A549 (cell line): ENCODE measurements at regions not wholly inside any gene's neighbourhood (a gene's known extent, or its start where the extent isn't known, plus 50 kb on each side); places are given as distances from the start of the nearest gene placed in this dataset.
A peak's percentile ranks its signal among the peaks of the same experiment; 100 is the strongest.
"Not testable (repeated sequence)": the region's sequence is repeated elsewhere in the genome, so short reads cannot be mapped to it uniquely, and the experiment has no call there.

ENCODE experiments used
- ATAC-seq, 2 experiments: fragments of 200-7000 bp in 1 of 2; fragments of >200 bp in 1 of 2; cut with Nextera tagmentation in 1 of 2; cut with Tn5 transposase in 1 of 2; 3 replicates each; pipeline versions ENCODE4 v1.8.0 to v1.9.1; 2018 to 2020; ENCODE audit warnings: mild to moderate bottlenecking in 1 of 2, moderate library complexity in 1 of 2
- CTCF ChIA-PET: fragments of 300-600 bp; sonication (Branson Sonifier 250); formaldehyde crosslinking; extraction: SDS; loops from one replicate; lab custom pipeline; 2021; ENCODE audit warnings: antibody characterized with exemption, inconsistent platforms; lab: Yijun Ruan, JAX
- POLR2A ChIA-PET: fragments of 350-600 bp; formaldehyde crosslinking; extraction: SDS; loops from one replicate; lab custom pipeline; 2021; ENCODE audit warnings: antibody characterized with exemption, inconsistent platforms; lab: Yijun Ruan, JAX
- DNase-seq, 2 experiments: peaks; one replicate each; pipeline versions ENCODE4 v3.0.0 to v3.0.0-alpha.2; 2011 to 2016; ENCODE audit warnings: low read depth in 1 of 2, low spot score in 1 of 2
- FAIRE-seq: peaks from 2 replicates; lab custom pipeline; 2011; peaks lifted over from hg19 to GRCh38; lab: Jason Lieb, UNC
- H3K27ac ChIP-seq, 2 experiments: fragments of >200 bp; sonication (Bioruptor Twin); formaldehyde crosslinking; 3 replicates each; pipeline ENCODE4 v1.5.1; 2016 to 2017
- H3K4me1 ChIP-seq: fragments of >200 bp; sonication (Bioruptor Twin); formaldehyde crosslinking; 3 replicates; pipeline ENCODE4 v1.6.1; 2016
- H3K4me2 ChIP-seq: fragments of >200 bp; sonication (Bioruptor Twin); formaldehyde crosslinking; 3 replicates; pipeline ENCODE4 v1.6.1; 2016
- H3K4me3 ChIP-seq: fragments of >200 bp; sonication (Bioruptor Twin); formaldehyde crosslinking; 3 replicates; pipeline ENCODE4 v1.5.1; 2016
- H3K9me3 ChIP-seq: fragments of >200 bp; sonication (Bioruptor Twin); formaldehyde crosslinking; 3 replicates; pipeline ENCODE4 v1.6.1; 2016
- ATOH8 ChIP-seq: fragments of 250-450 bp; sonication (Bioruptor Pico); IDR thresholded peaks from 2 replicates; pipeline ENCODE4 v1.5.0; 2020; ENCODE audit warnings: low read depth, mild to moderate bottlenecking, moderate library complexity
- CBX8 ChIP-seq: fragments of 200-600 bp; sonication (generic); IDR thresholded peaks from 2 replicates; pipeline ENCODE4 v1.6.1; 2016
- CHD4 ChIP-seq: fragments of 200-600 bp; sonication (generic); IDR thresholded peaks from 2 replicates; pipeline ENCODE4 v1.6.1; 2016; ENCODE audit warnings: antibody characterized with exemption, mild to moderate bottlenecking, borderline replicate concordance
- E2F6 ChIP-seq: IDR thresholded peaks from 2 replicates; pipeline ENCODE4 v1.6.1; 2012; ENCODE audit warnings: low read depth, borderline replicate concordance
- ELK1 ChIP-seq: fragments of 150-350 bp; IDR thresholded peaks from 2 replicates; pipeline ENCODE4 v1.6.1; 2014; ENCODE audit warnings: low read depth, mild to moderate bottlenecking, low read length
- ESRRA ChIP-seq: fragments of 150-350 bp; IDR thresholded peaks from 2 replicates; pipeline ENCODE4 v1.6.1; 2014; ENCODE audit warnings: mild to moderate bottlenecking, low read length, borderline replicate concordance
- FOXS1 ChIP-seq: fragments of 250-450 bp; sonication (Bioruptor Pico); IDR thresholded peaks from 2 replicates; pipeline ENCODE4 v1.5.0; 2020; ENCODE audit warnings: mild to moderate bottlenecking, moderate library complexity
- GATA3 ChIP-seq: IDR thresholded peaks from 2 replicates; pipeline ENCODE4 v1.6.1; 2012; ENCODE audit warnings: borderline replicate concordance
- HES2 ChIP-seq: fragments of >200 bp; sonication (Bioruptor Twin); formaldehyde crosslinking; IDR thresholded peaks from 2 replicates; pipeline ENCODE4 v1.6.1; 2016
- HMGXB4 ChIP-seq: fragments of 250-450 bp; sonication (Bioruptor Pico); IDR thresholded peaks from 2 replicates; pipeline ENCODE4 v1.5.0; 2021; ENCODE audit warnings: mild to moderate bottlenecking, moderate library complexity, borderline replicate concordance
- JUNB ChIP-seq: fragments of >200 bp; sonication (Bioruptor Twin); formaldehyde crosslinking; IDR thresholded peaks from 2 replicates; pipeline ENCODE4 v1.6.1; 2016
- MAFK ChIP-seq: fragments of 450-650 bp; IDR thresholded peaks from 2 replicates; pipeline ENCODE4 v1.6.1; 2014; ENCODE audit not compliant: partially characterized antibody
- MAX ChIP-seq: IDR thresholded peaks from 2 replicates; pipeline ENCODE4 v1.6.1; 2012
- NR3C1 ChIP-seq: fragments of >200 bp; sonication (Bioruptor Twin); formaldehyde crosslinking; IDR thresholded peaks from 3 replicates; pipeline ENCODE4 v1.6.1; 2017
- PBX3 ChIP-seq: IDR thresholded peaks from 2 replicates; pipeline ENCODE4 v1.6.1; 2012
- REST ChIP-seq: fragments of 200-600 bp; sonication (generic); IDR thresholded peaks from 2 replicates; pipeline ENCODE4 v1.6.1; 2016; ENCODE audit warnings: antibody characterized with exemption, mild to moderate bottlenecking, moderate library complexity
- RFX5 ChIP-seq: fragments of 450-650 bp; IDR thresholded peaks from 2 replicates; pipeline ENCODE4 v1.7.1; 2014; ENCODE audit warnings: antibody characterized with exemption, mild to moderate bottlenecking, moderate library complexity
- SMC3 ChIP-seq: fragments of >200 bp; sonication (Bioruptor Twin); formaldehyde crosslinking; IDR thresholded peaks from 3 replicates; pipeline ENCODE4 v1.6.1; 2018; ENCODE audit warnings: inconsistent platforms
- TP53 ChIP-seq: fragments of 250-450 bp; sonication (Bioruptor Pico); IDR thresholded peaks from 2 replicates; pipeline ENCODE4 v1.5.0; 2021; ENCODE audit warnings: mild to moderate bottlenecking, moderate library complexity
- ZSCAN20 ChIP-seq: fragments of 250-450 bp; sonication (Bioruptor Pico); IDR thresholded peaks from 2 replicates; pipeline ENCODE4 v1.8.0; 2022; ENCODE audit warnings: mild to moderate bottlenecking, moderate library complexity
- WGBS: methylation state at CpG from one replicate; pipeline ENCODE4 v1.1.6; 2017; ENCODE audit errors: missing lambda C conversion rate; 5-methylcytosine and 5-hydroxymethylcytosine counted together

GRCh38 chr4:116233971-116234370, 851.4 kb downstream of the TRAM1L1 start:
- Histone ChIP-seq H3K9me3 (no peaks in the 10 kb centered on the region), H3K27ac (no peak overlapping the region), H3K4me3 (no peak overlapping the region), H3K4me2 (no peak overlapping the region), H3K4me1 (no peaks in the 10 kb centered on the region)
- no peak for TF ChIP-seq FOXS1
- no peak for TF ChIP-seq GATA3
- TF ChIP-seq RFX5 = no peak
- no peak for TF ChIP-seq JUNB
- TF ChIP-seq MAFK = no peak
- ChIA-PET POLR2A (no interaction called here), CTCF (interaction anchor here (1.0 kb wide), 1 partner anchor 329 kb away, joined by 3 read pairs; no protein-coding TSS in a partner anchor)
- DNase-seq = no peak
- FAIRE-seq = no peak
- ATAC-seq = no peak

- not testable (repeated sequence) for FAIRE-seq
- WGBS = 17% methylated on average over 4 of the region's 4 CpGs
Observed at GRCh38 chr4:116231999-116232398, 853.4 kb downstream of the TRAM1L1 start.

GRCh38 chr4:116229420-116229819, 856.0 kb downstream of the TRAM1L1 start:
- 1% methylated on average over 3 of the region's 3 CpGs for WGBS
- FAIRE-seq (no peak), DNase-seq (no peak), ATAC-seq (no peak)
- TF ChIP-seq ESRRA (no peak), MAX (no peak), ATOH8 (no peak), NR3C1 (no peak), SMC3 (no peak), HMGXB4 (CRISPR knock-in tag) (no peak), ELK1 (no peak), CBX8 (no peak), REST (no peak), PBX3 (no peak), ZSCAN20 (CRISPR knock-in tag) (no peak), HES2 (no peak), E2F6 (no peak), TP53 (CRISPR knock-in tag) (no peak), CHD4 (no peak)
- ChIA-PET CTCF (no interaction called here), POLR2A (no interaction called here)
- Histone ChIP-seq H3K27ac (no peak overlapping the region), H3K4me2 (no peak overlapping the region), H3K4me1 (no peaks in the 10 kb centered on the region), H3K4me3 (no peak overlapping the region), H3K9me3 (no peaks in the 10 kb centered on the region)

More at GRCh38 chr4:116231999-116232398, 853.4 kb downstream of the TRAM1L1 start:
- H3K4me1 ChIP-seq, ATAC-seq, H3K27ac ChIP-seq, H3K4me3 ChIP-seq, H3K9me3 ChIP-seq, CTCF ChIA-PET, H3K4me2 ChIP-seq, POLR2A ChIA-PET: not testable (repeated sequence)
- DNase-seq = peak in 1 of 2 experiments; percentile 0
